ENCODE measurements at regions not wholly inside any gene's neighbourhood (a gene's known extent, or its start where the extent isn't known, plus 50 kb on each side); places are given as distances from the start of the nearest gene placed in this dataset.

- DNase-seq: no peak
Measured at GRCh38 chr20:63067721-63068560, 61.2 kb upstream of the BHLHE23 start.

- no peak for DNase-seq
Measured at GRCh38 chr20:63067266-63067635, 60.5 kb upstream of the BHLHE23 start.

GRCh38 chr20:63066506-63067265, 59.9 kb upstream of the BHLHE23 start:
- no peak for DNase-seq

DNA sequence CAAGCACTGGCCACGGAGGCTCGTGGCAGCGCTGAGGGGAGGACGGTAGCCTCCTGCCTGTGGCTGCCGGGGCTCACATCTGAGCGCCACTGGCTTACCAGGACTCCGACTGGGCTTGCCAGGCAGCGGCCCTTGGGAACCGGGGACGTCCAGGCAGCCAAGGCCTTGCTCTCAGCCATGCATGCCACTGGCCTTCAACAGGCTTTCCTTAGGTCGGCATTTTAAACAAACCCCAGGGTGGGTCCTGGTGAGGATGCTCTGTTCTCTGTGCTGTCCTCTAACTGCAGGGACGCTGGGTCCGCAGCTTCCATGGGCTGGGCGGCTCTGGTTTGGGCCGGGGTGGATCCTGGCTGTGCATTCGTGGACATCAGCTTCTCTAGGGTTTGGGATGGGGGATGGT, 59.1 kb upstream of the BHLHE23 start:
- no peak for DNase-seq

GRCh38 chr20:63064745-63065711, 58.3 kb upstream of the BHLHE23 start:
- DNase-seq: no peak

DNA sequence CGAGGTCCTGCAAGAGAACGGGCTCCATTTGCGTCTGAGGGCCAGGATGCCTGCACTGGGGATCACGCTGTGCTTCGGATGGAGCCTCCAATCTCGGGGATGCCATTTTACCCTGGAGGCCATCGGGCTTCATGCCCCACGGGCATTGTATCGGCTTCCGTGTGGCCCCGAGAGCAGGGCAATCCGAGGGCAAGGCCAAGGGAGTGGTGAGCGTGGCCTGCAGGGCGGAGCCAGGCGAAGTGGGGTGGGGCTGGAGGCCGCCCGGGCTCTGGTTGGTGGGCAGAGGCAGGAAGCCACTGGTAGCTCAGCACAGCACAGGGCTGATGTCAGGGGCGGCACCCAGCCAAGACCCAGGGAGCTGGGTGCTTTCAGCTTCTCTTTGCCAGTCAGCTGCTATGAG, 57.5 kb upstream of the BHLHE23 start:
- no peak for DNase-seq

- DNase-seq: no peak
Measured at GRCh38 chr20:63062188-63063140, 55.7 kb upstream of the BHLHE23 start.

- no peak for DNase-seq
Measured at GRCh38 chr20:63061771-63062100, 55.0 kb upstream of the BHLHE23 start.

DNA sequence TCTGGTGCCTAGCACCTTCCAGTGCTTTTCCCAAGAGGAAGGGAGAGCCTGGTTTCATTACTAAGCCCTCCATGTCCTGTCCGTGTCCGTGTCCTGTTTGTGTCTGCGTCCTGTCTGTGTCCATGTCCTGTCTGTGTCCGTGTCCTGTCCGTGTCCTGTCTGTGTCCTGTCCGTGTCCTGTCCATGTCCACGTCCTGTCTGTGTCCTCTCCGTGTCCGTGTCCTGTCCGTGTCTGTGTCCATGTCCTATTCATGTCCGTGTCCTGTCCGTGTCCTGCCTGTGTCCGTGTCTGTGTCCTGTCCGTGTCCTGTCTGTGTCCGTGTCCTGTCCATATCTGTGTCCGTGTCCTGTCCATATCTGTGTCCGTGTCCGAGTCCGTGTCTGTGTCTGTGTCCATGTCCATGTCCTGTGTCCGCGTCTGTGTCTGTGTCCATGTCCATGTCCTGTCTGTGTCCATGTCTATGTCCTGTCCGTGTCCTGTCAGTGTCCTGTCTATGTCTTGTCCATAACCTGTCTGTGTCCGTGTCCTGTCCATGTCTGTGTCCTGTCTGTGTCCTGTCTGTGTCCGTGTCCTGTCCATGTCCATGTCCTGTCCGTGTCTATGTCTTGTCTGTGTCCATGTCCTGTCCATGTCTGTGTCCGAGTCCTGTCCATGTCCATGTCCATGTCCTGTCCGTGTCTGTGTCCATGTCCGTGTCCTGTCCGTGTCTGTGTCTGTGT, 54.4 kb upstream of the BHLHE23 start:
- DNase-seq: no peak

DNA sequence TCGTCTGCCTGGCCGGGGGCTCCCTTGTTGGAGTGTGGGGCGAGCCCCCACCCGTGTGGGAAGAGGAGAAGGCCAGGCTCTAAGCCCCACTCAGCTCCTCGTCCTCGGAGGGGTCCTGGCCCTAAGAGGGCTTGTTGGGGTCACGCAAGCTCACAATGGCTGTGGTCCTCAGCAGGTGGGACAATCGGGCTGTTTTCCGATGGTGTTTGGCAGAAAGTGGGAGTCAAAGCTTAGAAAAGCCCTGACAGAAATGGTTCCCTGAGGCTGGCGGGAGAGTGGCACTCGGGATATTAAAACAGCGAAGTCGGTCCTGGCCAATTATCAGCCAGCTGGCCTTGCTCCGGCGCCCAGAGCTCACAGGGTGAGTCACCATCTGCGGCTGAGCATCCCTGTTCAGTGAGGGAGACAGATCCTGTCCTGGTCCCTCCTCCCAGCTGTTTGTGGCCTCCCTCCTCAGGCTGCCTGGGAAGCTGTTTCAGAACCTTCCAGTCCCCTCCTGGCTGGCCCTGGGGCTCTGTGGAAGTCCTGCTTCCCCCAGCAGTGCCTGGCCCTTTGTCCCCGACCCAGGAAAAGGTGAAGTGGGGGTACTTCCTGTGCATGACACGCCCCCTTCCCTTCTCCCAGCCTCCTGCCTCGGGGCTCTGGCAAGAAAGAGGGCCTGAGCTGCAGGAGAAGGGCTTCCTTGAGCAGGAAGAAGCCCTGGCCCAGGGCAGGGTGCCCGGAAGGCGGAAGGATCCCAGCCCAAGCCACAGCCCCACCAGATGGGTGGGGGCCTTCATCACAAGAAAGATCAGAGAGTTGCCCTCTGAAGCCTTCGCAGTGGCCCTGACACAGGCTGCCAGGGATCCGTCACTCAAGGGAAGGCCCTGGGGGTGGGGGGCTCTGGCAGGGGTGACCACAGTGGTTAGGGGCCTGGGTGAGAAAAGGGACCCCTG, 53.6 kb upstream of the BHLHE23 start:
- no peak for DNase-seq

DNA sequence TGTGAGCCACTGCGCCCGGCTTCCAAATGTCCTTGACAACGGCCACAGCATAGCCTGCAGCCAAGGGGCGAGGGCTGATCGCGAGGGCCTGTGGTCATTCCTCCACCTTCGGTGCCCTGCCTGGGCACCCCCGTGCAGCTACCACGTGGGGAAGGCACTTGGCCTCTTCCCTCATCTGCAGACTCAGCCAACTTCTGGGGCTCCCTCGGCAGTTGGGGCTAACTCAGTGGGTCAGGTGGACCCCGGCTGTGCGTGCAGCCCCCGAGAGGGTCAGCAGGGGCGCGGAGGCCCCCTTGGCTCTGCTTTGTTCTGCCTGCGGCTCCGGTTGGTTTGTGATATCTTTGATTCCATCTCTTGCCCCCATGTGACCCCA, 52.9 kb upstream of the BHLHE23 start:
- DNase-seq: no peak

GRCh38 chr20:63058696-63059335, 52.1 kb upstream of the BHLHE23 start:
- no peak for DNase-seq

DNA sequence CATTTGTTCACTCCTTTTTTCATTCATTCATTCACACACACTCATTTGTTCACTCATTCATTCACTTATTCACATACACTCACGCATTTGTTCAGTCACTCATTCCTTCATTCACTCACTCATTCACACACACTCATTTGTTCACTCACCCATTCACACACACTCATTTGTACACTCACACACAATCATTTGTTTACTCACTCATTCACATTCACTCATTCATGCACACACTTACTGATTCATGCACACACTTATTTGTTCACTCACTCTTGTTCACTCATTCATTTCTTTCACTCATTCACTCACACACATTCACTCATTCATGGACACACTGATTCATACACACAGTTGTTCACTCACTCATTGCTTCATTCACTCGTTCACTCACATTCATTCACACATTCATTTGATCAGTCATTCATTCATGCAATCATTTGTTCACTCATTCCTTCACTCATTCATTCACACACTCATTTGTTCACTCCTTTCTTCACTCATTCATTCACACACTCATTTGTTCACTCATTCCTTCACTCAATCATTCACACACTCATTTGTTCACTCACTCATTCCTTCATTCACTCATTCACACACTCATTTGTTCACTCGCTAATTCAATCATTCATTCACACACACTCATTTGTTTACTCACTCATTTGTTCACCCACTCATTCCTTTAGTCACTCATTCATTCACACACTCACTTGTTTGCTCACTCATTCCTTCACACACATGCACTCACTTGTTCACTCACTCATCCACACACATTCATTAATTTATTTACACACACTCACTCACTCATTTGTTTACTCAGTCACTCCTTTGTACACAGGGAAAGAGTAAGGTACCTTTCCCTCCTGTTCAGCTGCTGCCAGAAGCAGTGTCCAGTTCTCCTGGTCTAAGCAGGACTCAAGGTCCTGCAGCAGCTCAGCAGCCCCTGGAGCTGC, 50.7 kb upstream of the BHLHE23 start:
- DNase-seq: no peak

GRCh38 chr20:63056236-63057170, 49.7 kb upstream of the BHLHE23 start:
- peak; percentile 47 for DNase-seq

Measured in DMS79 (cell line).